ENCODE measurements at regions not wholly inside any gene's neighbourhood (a gene's known extent, or its start where the extent isn't known, plus 50 kb on each side); places are given as distances from the start of the nearest gene placed in this dataset.
A peak's percentile ranks its signal among the peaks of the same experiment; 100 is the strongest.

DNA sequence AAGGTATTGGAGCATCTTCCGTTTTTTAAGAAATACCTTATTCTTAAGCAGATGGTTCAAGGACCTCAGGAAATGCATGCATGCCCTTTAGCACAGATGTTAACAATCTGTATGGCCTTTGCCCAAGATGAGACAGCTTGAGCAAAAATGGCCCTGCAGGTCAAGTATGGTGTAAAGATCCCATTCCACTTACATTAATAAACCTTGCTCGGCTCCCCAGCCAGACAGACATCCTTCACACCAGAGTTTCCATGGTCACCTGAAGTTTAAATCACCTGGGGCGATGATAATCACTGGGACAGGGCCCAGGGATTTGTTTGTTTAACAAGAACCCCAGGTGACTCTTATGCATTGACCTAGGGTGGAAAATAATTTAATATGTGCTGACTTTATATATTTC lies 287.0 kb upstream of the NOCT start:
- H3K36me3 ChIP-seq (ENCODE audit: control insufficient read depth, insufficient read depth, low read length): no peaks in the 10 kb centered on the region
- TF ChIP-seq, protein P1, sequence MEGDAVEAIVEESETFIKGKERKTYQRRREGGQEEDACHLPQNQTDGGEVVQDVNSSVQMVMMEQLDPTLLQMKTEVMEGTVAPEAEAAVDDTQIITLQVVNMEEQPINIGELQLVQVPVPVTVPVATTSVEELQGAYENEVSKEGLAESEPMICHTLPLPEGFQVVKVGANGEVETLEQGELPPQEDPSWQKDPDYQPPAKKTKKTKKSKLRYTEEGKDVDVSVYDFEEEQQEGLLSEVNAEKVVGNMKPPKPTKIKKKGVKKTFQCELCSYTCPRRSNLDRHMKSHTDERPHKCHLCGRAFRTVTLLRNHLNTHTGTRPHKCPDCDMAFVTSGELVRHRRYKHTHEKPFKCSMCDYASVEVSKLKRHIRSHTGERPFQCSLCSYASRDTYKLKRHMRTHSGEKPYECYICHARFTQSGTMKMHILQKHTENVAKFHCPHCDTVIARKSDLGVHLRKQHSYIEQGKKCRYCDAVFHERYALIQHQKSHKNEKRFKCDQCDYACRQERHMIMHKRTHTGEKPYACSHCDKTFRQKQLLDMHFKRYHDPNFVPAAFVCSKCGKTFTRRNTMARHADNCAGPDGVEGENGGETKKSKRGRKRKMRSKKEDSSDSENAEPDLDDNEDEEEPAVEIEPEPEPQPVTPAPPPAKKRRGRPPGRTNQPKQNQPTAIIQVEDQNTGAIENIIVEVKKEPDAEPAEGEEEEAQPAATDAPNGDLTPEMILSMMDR (IDR thresholded peaks at IDR 0.05; ENCODE audit: insufficient read depth, low read length, severe bottlenecking): no peak
- FAIRE-seq: no peak
- no peak for DNase-seq (ENCODE audit: low read depth)
- H3K27me3 ChIP-seq (ENCODE audit: control insufficient read depth, insufficient read depth, low read length): peaks cover 2% of the 10 kb centered on the region
- no peak overlapping the region for H3K4me3 ChIP-seq (ENCODE audit: low read depth, low read length)

DNA sequence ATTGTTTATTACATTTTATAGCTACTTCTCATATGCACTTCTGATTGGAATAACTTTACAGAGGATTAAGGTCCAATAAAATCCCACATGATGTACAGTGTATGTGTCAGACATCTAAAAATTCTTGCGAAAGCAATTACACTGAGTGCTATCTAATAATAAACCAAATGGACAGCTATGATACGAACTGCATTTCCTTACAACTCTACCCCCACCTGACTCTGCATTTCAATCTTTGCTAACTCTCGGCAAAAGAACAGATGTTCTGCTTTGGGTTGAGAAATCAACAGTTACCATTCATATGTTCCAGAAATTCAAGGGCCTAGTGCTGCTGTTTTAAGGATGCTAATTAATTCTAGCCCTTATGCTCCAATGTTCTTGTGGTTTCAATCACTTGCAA lies 287.9 kb upstream of the NOCT start:
- peaks cover 2% of the 10 kb centered on the region for H3K27me3 ChIP-seq (ENCODE audit: control insufficient read depth, insufficient read depth, low read length)
- DNase-seq (ENCODE audit: low read depth) (no peak), FAIRE-seq (no peak)
- TF ChIP-seq, protein P1 (IDR thresholded peaks at IDR 0.05; ENCODE audit: insufficient read depth, low read length, severe bottlenecking): no peak
- H3K36me3 ChIP-seq (ENCODE audit: control insufficient read depth, insufficient read depth, low read length): no peaks in the 10 kb centered on the region
- H3K4me3 ChIP-seq (ENCODE audit: low read depth, low read length): no peak overlapping the region

DNA sequence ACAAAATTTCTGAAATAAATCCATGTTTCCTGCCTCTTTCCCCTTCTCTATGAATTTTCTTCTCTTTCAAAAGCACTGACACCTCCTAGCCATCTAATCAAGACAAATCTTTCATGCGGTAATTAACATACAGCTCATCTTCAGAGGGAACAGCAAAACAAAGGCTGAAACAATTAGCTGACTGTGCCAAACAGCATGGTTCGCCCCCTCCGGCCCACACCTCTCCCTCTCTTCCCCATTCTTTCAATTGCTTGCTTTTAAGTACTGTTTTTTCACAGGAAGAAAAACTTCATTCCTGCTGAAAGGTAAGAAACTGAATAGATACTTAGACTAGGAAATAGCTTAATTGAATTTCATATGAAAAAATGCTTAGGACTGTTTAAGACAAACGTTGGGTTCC lies 291.1 kb upstream of the NOCT start:
- no peaks in the 10 kb centered on the region for H3K36me3 ChIP-seq (ENCODE audit: control insufficient read depth, insufficient read depth, low read length)
- no peak for FAIRE-seq
- DNase-seq (ENCODE audit: low read depth): no peak
- H3K4me3 ChIP-seq (ENCODE audit: low read depth, low read length): no peak overlapping the region
- TF ChIP-seq, protein P1 (IDR thresholded peaks at IDR 0.05; ENCODE audit: insufficient read depth, low read length, severe bottlenecking): no peak
- peaks cover 2% of the 10 kb centered on the region for H3K27me3 ChIP-seq (ENCODE audit: control insufficient read depth, insufficient read depth, low read length)

DNA sequence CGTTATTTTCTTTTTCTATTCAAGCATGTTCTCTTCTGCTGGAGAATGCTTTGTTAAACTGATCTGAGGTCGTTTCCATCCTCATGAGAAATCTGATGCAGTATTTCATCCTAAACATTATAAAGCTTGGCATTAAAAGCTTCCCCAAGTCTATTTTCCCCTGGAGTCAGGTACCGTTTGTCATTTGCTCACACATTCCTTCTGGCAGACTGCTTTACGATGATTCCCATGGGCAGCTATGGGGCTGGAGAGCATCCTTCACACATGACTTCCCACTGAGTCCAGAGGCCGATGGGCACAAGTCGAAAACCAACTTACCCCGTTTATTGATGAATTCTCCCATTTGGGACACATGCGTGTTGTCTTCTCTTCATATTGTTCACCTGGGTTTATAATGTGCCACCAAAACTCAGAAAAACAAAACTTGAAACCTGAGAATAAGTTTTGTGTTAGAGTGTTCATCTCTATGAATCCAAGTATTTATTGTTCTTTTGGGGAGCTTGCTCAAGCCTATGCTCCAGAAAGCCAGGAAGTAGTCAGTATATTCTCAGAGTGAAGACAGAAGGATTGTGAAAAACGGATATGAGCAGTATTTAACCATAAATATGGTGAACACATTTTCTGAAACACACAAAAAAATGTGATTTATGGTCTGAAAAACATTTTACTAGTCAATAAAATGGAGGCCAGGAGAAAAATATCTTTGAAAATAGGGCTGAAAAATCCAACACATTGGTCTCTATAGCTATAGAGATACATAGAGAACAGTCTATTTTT lies 298.8 kb upstream of the NOCT start:
- Histone ChIP-seq H3K27me3 (ENCODE audit: control insufficient read depth, insufficient read depth, low read length) (no peaks in the 10 kb centered on the region), H3K4me3 (ENCODE audit: low read depth, low read length) (no peak overlapping the region), H3K36me3 (ENCODE audit: control insufficient read depth, insufficient read depth, low read length) (no peaks in the 10 kb centered on the region)
- no peak for DNase-seq (ENCODE audit: low read depth)
- TF ChIP-seq, protein P1 (IDR thresholded peaks at IDR 0.05; ENCODE audit: insufficient read depth, low read length, severe bottlenecking): no peak
- no peak for FAIRE-seq

DNA sequence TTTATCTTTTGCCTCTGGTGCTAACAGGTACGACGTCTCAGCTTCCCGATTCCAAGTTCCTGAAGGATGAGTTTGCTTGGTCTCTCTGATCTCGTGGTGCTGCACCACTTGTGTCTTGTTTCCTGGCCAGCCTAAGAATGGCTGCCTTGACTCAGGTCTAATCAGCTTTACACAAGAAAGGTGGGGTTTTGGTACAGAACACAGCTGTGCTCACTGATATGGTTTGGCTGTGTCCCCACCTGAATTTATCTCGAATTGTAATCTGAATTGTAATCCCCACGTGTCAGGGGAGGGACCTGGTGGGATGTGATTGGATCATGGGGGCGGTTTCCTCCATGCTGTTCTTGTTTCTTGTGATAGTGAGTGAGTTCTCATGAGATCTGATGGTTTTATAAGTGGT lies 305.3 kb upstream of the NOCT start:
- TF ChIP-seq, protein P1 (IDR thresholded peaks at IDR 0.05; ENCODE audit: insufficient read depth, low read length, severe bottlenecking): no peak
- peak; percentile 93 for FAIRE-seq
- H3K4me3 ChIP-seq (ENCODE audit: low read depth, low read length): no peak overlapping the region
- H3K36me3 ChIP-seq (ENCODE audit: control insufficient read depth, insufficient read depth, low read length): no peaks in the 10 kb centered on the region
- DNase-seq (ENCODE audit: low read depth): no peak
- peaks cover 2% of the 10 kb centered on the region for H3K27me3 ChIP-seq (ENCODE audit: control insufficient read depth, insufficient read depth, low read length)

DNA sequence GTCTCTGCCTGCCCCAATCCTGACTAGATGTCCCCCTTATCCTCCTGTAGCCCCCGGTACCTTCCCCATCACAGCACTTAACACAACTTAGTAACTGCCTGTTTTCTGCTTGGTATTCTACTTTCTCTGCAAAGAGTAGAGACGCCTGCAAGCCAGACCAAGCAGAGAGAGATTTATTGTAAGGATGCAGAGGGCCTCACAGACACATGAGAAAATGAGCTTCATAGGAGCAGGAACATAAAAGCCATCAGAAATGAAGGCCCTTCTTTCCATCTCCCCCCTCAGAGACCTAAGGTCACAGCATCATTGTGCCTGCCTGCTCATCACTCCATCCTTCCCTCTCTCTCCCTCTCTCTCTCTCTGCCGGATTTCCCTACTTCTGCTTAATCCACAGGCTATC lies 305.7 kb upstream of the NOCT start:
- no peak for DNase-seq (ENCODE audit: low read depth)
- Histone ChIP-seq H3K36me3 (ENCODE audit: control insufficient read depth, insufficient read depth, low read length) (no peaks in the 10 kb centered on the region), H3K27me3 (ENCODE audit: control insufficient read depth, insufficient read depth, low read length) (peaks cover 2% of the 10 kb centered on the region), H3K4me3 (ENCODE audit: low read depth, low read length) (no peak overlapping the region)
- TF ChIP-seq, protein P1 (IDR thresholded peaks at IDR 0.05; ENCODE audit: insufficient read depth, low read length, severe bottlenecking): no peak
- no peak for FAIRE-seq
